ENCODE measurements at regions not wholly inside any gene's neighbourhood (a gene's known extent, or its start where the extent isn't known, plus 50 kb on each side); places are given as distances from the start of the nearest gene placed in this dataset.

DNA sequence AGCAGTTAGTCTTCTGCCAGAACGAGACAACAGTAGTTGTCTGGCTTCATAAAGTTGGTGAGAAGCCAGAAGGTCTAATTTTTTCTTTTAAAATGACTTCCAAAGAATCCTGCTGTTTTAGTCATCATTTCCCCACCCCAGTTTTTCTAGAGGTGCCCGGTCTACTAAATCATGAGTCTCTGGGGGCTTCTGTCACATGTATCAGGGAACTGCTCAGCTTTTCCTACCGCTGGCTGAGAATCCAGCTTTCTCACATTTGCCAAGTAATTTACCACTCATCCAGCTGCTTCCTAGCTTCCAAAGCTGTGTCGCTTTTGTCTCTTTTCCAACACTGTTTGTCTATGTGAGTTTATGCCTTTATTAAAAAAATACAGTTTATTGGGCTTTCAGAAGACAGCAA, 183.3 kb downstream of the NSUN3 start:
- DNase-seq (ENCODE audit: insufficient read length, low spot score, missing footprints) = peak; percentile 1
- TF ChIP-seq, protein P1, sequence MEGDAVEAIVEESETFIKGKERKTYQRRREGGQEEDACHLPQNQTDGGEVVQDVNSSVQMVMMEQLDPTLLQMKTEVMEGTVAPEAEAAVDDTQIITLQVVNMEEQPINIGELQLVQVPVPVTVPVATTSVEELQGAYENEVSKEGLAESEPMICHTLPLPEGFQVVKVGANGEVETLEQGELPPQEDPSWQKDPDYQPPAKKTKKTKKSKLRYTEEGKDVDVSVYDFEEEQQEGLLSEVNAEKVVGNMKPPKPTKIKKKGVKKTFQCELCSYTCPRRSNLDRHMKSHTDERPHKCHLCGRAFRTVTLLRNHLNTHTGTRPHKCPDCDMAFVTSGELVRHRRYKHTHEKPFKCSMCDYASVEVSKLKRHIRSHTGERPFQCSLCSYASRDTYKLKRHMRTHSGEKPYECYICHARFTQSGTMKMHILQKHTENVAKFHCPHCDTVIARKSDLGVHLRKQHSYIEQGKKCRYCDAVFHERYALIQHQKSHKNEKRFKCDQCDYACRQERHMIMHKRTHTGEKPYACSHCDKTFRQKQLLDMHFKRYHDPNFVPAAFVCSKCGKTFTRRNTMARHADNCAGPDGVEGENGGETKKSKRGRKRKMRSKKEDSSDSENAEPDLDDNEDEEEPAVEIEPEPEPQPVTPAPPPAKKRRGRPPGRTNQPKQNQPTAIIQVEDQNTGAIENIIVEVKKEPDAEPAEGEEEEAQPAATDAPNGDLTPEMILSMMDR (IDR thresholded peaks at IDR 0.05; ENCODE audit: extremely low read depth, low read depth, low read length) = no peak
- Histone ChIP-seq H3K4me2 (ENCODE audit: insufficient read depth, low read length) (peak overlapping the region; percentile 39), H3K4me1 (ENCODE audit: insufficient read depth, low read length) (peaks cover 7% of the 10 kb centered on the region), H3K36me3 (ENCODE audit: insufficient read depth, low read length) (no peaks in the 10 kb centered on the region), H3K27me3 (ENCODE audit: insufficient read depth, low read length) (peaks cover 5% of the 10 kb centered on the region), H3K9me3 (ENCODE audit: low read depth, low read length) (no peaks in the 10 kb centered on the region), H3K27ac (ENCODE audit: low read depth, low read length) (no peak overlapping the region), H2AFZ (ENCODE audit: low read length) (no peak overlapping the region), H4K20me1 (ENCODE audit: insufficient read depth, low read length) (no peaks in the 10 kb centered on the region), H3K79me2 (ENCODE audit: insufficient read depth, low read length) (no peaks in the 10 kb centered on the region), H3K4me3 (ENCODE audit: insufficient read depth, low read length) (no peak overlapping the region)

DNA sequence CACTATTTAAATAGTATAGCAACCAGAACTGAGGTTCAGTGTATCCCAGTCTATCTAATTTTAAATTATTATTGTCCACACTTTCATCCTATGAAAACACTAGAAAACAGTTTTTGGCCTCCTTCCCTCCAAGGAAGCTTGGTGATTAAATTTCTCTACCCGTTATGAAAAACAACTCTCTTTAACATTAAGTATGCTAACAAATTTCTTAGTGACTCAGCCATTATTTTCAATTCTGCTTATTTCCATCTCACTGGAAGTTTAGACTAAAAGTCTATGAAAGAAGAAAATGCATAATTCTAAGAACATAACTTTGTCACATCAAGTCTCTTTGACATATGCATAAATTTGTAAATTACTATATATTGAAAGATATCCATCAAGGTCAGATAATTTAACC, 185.2 kb downstream of the NSUN3 start:
- H3K4me2 ChIP-seq (ENCODE audit: insufficient read depth, low read length) = no peak overlapping the region
- no peak overlapping the region for H2AFZ ChIP-seq (ENCODE audit: low read length)
- H3K9me3 ChIP-seq (ENCODE audit: low read depth, low read length) = no peaks in the 10 kb centered on the region
- H3K27me3 ChIP-seq (ENCODE audit: insufficient read depth, low read length) = peaks cover 8% of the 10 kb centered on the region
- H3K79me2 ChIP-seq (ENCODE audit: insufficient read depth, low read length) = no peaks in the 10 kb centered on the region
- TF ChIP-seq, protein P1 (IDR thresholded peaks at IDR 0.05; ENCODE audit: extremely low read depth, low read depth, low read length) = no peak
- H3K27ac ChIP-seq (ENCODE audit: low read depth, low read length) = no peak overlapping the region
- no peak overlapping the region for H3K4me3 ChIP-seq (ENCODE audit: insufficient read depth, low read length)
- no peaks in the 10 kb centered on the region for H3K36me3 ChIP-seq (ENCODE audit: insufficient read depth, low read length)
- DNase-seq (ENCODE audit: insufficient read length, low spot score, missing footprints) = no peak
- no peaks in the 10 kb centered on the region for H4K20me1 ChIP-seq (ENCODE audit: insufficient read depth, low read length)
- H3K4me1 ChIP-seq (ENCODE audit: insufficient read depth, low read length) = peaks cover 7% of the 10 kb centered on the region

DNA sequence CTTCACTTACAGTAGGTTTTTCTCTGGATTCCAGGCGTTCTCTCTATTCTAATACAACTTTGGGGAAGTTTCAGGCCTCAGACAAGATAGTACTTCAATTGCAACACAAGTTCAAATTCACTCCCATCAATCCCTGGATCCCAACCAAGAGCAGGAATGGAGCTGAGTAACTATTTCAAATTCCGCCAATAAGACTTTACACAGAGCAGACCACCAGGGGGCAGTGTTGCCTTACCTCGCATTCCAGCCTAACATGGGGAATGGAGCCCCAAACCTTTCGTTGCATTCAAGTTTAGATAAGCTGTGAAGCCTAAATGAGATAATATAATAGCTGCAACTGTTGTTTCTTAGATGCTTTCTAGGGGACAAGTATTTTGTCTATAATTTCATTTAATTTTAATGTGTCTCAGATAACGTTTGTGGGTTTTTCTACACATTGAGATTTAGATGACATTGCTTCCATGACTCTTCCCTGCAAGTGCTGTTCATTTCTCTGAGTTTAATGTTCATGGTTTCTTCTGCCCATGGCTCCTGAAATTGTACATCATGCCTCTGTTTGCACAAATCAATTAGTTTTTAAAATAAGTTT, 186.7 kb downstream of the NSUN3 start:
- Histone ChIP-seq H3K4me1 (ENCODE audit: insufficient read depth, low read length) (peaks cover 7% of the 10 kb centered on the region), H3K27me3 (ENCODE audit: insufficient read depth, low read length) (peaks cover 8% of the 10 kb centered on the region), H2AFZ (ENCODE audit: low read length) (no peak overlapping the region), H3K79me2 (ENCODE audit: insufficient read depth, low read length) (no peaks in the 10 kb centered on the region), H4K20me1 (ENCODE audit: insufficient read depth, low read length) (no peaks in the 10 kb centered on the region), H3K9me3 (ENCODE audit: low read depth, low read length) (no peaks in the 10 kb centered on the region), H3K4me3 (ENCODE audit: insufficient read depth, low read length) (no peak overlapping the region), H3K4me2 (ENCODE audit: insufficient read depth, low read length) (no peak overlapping the region), H3K27ac (ENCODE audit: low read depth, low read length) (no peak overlapping the region), H3K36me3 (ENCODE audit: insufficient read depth, low read length) (no peaks in the 10 kb centered on the region)
- peak; percentile 32 for DNase-seq (ENCODE audit: insufficient read length, low spot score, missing footprints)
- TF ChIP-seq, protein P1 (IDR thresholded peaks at IDR 0.05; ENCODE audit: extremely low read depth, low read depth, low read length) = peak; percentile 93

DNA sequence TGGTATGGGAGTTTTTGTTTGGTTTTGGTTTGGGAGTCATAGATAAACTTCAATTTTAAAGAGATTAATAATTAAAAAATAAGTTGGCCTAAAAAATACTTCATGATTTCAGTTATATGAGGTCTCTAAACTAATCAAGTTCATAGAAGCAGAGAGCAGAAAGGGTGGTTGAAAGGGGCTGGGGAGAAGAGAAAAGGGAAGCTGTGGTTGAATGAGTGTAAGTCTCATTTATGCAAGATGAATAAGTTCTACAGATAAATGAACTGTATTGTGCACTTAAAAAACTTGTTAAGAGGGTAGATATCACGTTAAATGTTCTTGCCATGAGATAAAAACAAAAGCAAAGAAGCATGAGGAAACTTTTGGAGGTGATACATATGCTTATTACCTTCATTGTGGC, 188.7 kb downstream of the NSUN3 start:
- H2AFZ ChIP-seq (ENCODE audit: low read length) = no peak overlapping the region
- no peak overlapping the region for H3K4me3 ChIP-seq (ENCODE audit: insufficient read depth, low read length)
- TF ChIP-seq, protein P1 (IDR thresholded peaks at IDR 0.05; ENCODE audit: extremely low read depth, low read depth, low read length) = no peak
- H3K27ac ChIP-seq (ENCODE audit: low read depth, low read length) = no peak overlapping the region
- peaks cover 8% of the 10 kb centered on the region for H3K27me3 ChIP-seq (ENCODE audit: insufficient read depth, low read length)
- H3K9me3 ChIP-seq (ENCODE audit: low read depth, low read length) = no peaks in the 10 kb centered on the region
- H4K20me1 ChIP-seq (ENCODE audit: insufficient read depth, low read length) = no peaks in the 10 kb centered on the region
- H3K36me3 ChIP-seq (ENCODE audit: insufficient read depth, low read length) = no peaks in the 10 kb centered on the region
- no peaks in the 10 kb centered on the region for H3K79me2 ChIP-seq (ENCODE audit: insufficient read depth, low read length)
- no peaks in the 10 kb centered on the region for H3K4me1 ChIP-seq (ENCODE audit: insufficient read depth, low read length)
- DNase-seq (ENCODE audit: insufficient read length, low spot score, missing footprints) = no peak
- H3K4me2 ChIP-seq (ENCODE audit: insufficient read depth, low read length) = no peak overlapping the region

All from osteoblast (primary cell).